Stimulated activated CD8-positive, alpha-beta memory T cell treated with anti-CD3 and anti-CD28 coated beads, Interleukin-4, amount 100 ng/mL, for 24 hours (primary cell): ENCODE measurements at regions not wholly inside any gene's neighbourhood (a gene's known extent, or its start where the extent isn't known, plus 50 kb on each side); places are given as distances from the start of the nearest gene placed in this dataset.

Source experiments
- DNase-seq: peaks from one replicate; pipeline ENCODE4 v3.0.0-alpha.2; 2020; ENCODE audit warnings: low read depth

GRCh38 chrX:20521222-20521621, 254.5 kb upstream of the RPS6KA3 start:
- no peak for DNase-seq

GRCh38 chrX:20519826-20520225, 253.1 kb upstream of the RPS6KA3 start:
- DNase-seq: no peak

- no peak for DNase-seq
These were observed 252.4 kb upstream of the RPS6KA3 start for GRCh38 chrX:20519146-20519545.

DNA sequence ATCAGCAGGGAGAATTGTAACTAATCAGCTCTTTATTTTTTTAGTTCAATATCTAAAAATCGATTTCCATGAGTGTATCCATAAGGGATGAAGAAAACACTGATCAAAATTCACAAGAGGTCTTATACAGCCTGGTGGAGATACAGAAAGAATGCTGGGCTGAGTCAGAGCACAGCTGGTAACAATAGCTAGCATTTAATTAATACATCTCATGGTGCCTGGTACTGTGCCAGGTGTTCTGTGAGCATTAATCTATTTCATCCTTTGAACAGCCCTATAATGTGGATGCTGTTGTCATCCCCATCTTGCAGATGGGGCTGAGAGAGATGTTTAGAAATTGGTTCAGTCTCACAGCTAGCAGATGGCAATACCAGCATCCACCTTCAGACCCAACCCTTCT, 250.9 kb upstream of the RPS6KA3 start:
- DNase-seq: no peak

DNA sequence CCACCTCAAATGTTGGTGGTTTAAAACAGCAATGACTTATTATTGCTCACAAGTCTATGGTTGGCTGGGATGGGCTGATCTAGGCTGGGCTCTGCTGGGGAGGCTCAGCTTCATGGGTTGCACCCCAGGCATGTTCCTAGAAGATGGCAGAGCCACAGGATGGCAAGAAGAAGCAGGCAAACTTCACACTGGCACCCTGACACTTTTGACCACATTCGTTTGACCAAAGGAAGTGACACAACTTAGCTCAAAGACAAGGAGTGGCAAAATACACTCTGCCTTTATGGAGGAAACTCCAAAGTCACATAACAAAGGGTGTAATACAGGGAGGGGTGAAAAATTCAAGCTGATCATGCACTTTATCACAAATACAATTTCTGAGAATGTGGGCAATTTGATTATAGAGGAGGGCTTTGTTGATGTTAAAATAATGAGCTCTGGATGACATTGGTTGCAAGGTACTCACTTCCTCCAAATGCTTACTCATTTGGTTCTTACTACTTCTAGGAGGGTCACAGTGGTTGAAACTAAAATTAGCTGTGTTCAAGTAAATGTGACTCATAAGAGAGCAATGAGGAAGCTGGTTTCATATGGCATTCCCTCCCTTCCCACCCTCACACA, 249.2 kb upstream of the RPS6KA3 start:
- no peak for DNase-seq

GRCh38 chrX:20514358-20514757, 247.6 kb upstream of the RPS6KA3 start:
- no peak for DNase-seq

DNA sequence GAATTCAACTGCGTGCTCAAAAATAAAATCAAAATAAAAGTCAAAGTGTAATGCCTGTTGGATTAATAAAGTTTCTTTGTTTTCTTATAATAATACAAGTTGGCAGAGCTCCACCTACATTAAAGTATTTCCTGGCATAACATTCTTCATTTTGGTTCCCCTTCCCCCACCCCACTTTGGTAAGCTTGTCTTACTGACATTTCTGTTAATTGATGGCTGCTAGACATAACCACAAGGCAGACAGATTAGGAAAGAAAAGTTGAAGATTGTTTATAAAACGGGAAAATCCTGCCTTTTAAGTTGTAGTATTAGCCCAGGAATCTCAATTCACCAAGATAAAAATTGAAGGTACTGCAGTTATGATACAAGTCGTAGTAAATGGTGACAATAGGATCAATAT, 246.5 kb upstream of the RPS6KA3 start:
- no peak for DNase-seq

DNA sequence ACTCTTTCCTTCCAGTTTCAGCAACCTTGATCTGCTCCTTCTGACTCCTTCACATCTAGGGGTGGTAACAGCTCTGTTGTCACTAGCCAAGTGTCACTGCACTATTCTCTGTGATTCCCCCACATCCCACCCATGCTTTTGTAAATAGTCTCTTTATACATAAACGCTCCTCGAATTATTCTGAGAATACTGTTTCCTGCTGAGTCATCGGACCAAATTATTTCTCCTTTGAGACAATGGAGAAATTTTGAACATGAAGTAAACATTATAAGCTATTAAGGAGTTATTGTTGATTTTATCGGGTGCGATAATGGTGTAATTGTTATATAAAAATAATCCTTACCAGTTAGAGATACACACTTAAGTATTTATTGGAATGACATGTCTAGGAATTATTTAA, 245.1 kb upstream of the RPS6KA3 start:
- DNase-seq: no peak

DNA sequence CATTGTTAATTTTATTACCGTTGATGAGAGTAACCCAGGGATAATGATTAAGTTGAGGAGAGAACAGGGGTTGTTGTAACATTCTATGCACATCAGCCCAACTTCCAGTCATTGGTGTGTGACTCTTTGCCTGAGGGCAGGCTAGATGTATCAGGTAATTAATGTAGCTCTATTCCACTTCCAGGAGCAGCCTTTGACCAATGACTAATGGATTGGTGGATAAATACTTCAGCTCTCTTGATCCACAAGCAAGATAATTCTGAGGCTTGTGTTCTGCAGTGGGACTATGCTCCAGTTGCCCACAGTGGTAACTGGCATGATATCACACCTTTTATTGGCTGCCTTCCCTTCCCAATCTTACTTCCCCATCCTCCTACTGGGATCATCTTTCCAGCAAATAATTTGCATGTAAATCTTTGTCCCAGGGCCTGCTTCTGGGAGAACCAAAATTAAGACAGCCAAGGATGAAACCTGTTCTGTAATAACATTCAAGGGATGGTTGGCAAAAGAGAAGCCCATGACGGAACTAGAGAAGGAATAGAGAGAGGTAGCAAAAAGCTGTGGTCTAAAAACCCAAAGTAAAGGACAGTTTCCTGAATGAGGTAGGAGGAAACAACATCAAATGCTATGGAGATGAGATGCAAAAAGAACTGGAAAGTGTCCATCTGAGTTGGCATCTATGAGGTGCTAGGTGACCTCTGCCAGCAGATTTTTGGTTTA, 241.4 kb upstream of the RPS6KA3 start:
- DNase-seq: no peak

GRCh38 chrX:20506739-20507138, 240.0 kb upstream of the RPS6KA3 start:
- DNase-seq: no peak

GRCh38 chrX:20500949-20501348, 234.2 kb upstream of the RPS6KA3 start:
- no peak for DNase-seq

DNA sequence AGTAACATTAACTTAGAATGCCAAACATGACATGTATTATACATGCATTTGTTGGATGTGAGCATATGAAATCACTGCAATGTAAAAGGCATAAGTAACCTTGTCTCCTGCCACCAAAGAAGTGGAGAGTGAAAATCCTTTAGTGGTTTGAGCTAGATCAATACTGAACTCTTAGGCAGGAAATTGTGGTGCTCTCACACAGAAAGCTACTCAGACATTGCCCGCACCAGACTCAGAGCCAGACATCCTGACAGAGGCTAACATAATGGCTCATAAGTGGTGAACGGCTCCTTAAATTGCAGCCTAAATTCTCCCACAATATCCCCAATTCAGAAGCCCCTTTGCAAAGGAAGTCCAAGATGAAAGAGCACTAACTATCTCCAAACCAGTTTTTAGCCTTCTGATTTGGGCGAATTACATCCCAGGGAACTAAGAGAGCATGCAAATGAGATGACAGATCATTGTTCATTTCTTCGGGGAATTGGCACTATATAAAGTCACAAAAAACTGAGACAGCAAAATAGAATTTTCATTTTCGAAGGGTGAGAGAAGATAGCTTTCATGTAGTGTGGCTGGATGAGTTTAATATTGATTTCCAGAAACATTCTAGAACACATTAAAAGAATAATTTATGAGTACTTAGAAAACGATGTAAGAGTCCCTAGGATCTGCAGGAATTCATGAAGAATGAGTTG, 233.6 kb upstream of the RPS6KA3 start:
- no peak for DNase-seq

- no peak for DNase-seq
These were observed 233.1 kb upstream of the RPS6KA3 start for GRCh38 chrX:20499763-20500162.

DNA sequence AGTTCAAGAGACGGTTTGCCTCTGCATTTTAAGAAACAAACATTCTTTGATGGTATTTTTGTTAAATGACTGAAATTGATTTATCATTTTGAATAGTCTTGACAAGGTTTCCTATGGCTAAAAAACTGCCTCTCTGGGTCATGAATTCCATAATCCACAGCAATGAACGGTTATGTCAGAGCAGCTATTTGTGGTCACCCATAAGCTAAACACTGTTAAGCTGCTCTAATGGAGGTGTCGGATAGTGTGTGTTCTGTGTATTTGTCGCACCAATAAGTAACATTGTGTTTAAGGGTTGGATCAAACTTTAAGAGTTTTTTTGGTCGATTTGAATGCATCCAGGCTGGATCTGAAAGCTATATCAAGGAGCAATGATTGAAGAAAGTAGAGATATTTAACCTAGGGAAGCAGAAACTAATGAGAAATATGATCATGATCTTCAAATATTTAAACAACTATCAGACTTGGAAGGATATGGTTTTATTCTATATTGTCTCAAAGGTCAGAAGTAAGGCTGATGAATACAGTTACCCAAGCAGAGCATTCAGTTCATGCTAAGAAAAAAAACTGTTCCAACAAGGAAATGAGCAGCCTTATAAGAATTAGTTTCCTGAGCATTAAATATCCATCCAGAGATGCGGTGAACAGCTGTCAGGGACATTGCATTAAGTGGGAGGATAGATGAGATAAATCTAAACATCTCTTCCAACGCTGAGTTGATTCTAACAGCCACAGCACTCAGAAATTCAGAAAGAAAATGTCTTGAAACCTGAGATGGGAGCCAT, 232.3 kb upstream of the RPS6KA3 start:
- DNase-seq: no peak

DNA sequence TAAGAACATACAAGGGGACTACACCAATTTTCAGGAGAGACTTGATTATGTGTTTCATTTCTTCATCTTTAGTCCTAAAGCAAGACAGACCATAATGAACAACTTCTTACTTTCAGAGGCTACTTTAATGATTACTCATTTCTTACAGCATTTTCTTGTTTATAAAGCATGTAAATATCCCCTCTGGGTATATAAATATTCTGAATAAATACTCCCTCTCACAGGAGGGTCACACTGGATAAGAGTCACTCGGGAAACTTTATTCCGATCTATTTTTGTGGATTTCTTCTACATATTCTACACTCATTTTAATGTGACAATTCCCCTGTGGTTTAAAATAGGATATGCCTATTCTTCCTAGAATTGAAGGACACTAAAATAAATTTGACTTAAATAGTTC, 228.9 kb upstream of the RPS6KA3 start:
- no peak for DNase-seq

DNA sequence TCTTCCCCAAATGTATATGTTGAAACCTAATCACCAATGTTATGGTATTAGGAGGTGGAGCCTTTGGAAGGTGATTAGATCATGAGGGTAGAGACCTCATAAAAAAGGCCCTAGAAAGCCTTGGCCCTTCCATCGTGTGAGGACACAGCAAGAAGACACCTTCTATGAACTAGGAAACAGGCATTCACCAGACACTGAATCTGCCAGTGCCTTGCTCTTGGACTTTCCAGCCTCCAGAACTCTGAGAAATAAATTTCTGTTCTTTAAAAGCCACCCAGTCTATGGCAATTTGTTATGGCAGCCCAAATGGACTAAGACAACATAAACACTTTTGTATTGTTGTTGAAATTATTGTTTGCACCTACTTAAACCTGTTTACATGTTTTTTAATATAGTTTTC, 221.8 kb upstream of the RPS6KA3 start:
- DNase-seq: no peak

DNA sequence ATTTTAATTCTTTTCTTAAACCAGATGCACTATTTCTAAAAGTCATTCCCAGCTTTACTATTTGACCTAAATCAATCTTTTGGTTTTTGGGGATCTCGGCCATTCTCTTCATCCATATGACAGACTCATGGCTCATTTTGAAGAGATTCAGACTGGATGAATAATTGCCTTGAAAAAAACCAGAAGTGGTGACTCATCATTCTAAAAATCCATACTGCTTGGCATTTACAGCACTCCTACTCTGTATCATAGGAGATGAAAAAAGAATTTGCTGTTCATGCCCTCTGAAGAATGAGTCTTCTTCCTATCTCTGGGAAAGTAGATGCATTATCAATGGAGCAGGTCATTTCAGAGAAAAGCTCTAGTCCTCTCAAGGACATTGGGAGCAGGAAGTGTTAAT, 220.5 kb upstream of the RPS6KA3 start:
- DNase-seq: no peak

DNA sequence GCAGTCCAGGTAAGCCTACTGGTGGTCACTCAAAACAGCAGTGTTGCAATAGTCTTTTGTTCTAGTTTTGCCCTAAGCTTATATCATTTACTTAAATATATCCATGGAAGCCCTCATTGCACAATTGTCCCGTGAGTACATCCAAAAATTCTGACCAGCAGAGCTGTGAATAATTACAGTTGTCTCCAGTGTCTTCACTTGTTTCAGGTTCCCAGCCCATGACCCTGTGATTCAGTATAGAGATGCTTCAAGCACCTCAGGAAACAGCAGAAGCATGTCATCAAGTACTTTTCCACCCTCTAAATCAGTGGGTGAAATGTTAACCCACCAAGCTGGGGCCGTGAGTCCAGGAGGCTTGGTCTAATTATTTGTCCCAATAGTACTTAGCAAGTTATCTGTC, 214.9 kb upstream of the RPS6KA3 start:
- DNase-seq: no peak

GRCh38 chrX:20479896-20480295, 213.2 kb upstream of the RPS6KA3 start:
- DNase-seq: no peak

DNA sequence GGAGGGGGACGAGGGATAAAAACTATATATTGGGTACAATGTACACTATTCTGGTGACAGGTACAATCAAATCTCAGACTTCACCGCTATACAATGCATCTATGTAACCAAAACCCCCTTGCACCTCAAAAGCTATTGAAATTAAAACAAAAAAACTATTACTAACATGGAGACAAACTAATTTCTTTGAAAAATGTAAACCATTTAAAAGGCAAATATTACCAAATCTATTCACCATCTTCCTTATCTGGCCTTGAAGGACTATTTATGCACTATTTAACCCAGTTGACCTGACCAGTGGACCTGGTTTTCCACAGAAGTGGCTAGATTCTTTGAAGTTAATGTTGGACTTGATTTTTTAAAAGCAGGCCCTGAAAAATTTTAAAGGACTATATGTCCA, 212.3 kb upstream of the RPS6KA3 start:
- DNase-seq: no peak

DNA sequence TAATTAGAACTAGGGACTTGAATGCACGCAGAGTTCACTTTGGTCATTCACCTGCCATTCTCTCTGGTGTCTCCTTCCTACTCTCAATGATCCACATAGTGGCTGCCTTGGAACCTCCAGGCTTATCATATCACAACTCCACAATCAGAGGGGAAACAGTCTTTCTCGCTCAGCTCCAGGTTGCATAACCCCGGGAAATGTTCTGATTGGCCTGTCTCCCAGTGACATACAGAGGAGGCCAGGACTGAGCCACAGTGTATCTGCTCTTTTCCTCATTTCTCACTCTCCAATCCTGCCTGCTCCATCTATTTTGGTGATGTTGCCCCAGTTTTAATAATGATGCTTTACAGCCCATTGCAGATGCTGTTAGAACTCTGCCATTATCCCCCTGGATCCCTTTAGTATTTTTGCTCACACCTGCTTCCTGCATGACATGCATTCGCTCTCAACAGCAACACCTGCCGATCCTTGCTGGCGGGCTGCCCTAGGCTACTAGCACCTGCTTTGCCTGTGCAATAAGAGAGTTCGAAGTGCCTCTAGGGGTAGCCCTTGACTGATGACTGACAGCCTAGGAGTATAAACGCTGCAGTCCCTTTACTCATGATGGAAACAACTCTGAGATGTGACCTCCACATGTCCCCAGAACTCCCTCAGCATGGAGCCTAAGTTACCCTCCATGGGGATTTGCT, 211.3 kb upstream of the RPS6KA3 start:
- DNase-seq: no peak

GRCh38 chrX:20477219-20477618, 210.5 kb upstream of the RPS6KA3 start:
- DNase-seq: no peak
